Rectal smooth muscle tissue (tissue), 1 donor: ENCODE measurements at regions not wholly inside any gene's neighbourhood (a gene's known extent, or its start where the extent isn't known, plus 50 kb on each side); places are given as distances from the start of the nearest gene placed in this dataset.
A peak's percentile ranks its signal among the peaks of the same experiment; 100 is the strongest.

Experiments used
- H3K27ac ChIP-seq: one replicate; pipeline ENCODE4 v1.7.0; 2013; ENCODE audit warnings: low read depth, low read length, inconsistent platforms
- H3K27me3 ChIP-seq: one replicate; pipeline ENCODE4 v1.7.0; 2013; ENCODE audit warnings: low read length; ENCODE audit not compliant: control insufficient read depth, insufficient read depth
- H3K36me3 ChIP-seq: one replicate; pipeline ENCODE4 v1.7.0; 2013; ENCODE audit warnings: low read length; ENCODE audit not compliant: control insufficient read depth, insufficient read depth
- H3K4me1 ChIP-seq: one replicate; pipeline ENCODE4 v1.7.0; 2013; ENCODE audit warnings: low read length; ENCODE audit not compliant: control insufficient read depth, insufficient read depth
- H3K4me3 ChIP-seq: one replicate; pipeline ENCODE4 v1.7.0; 2013; ENCODE audit warnings: low read length
- H3K9ac ChIP-seq: one replicate; pipeline ENCODE4 v1.7.0; 2013; ENCODE audit warnings: low read length

DNA sequence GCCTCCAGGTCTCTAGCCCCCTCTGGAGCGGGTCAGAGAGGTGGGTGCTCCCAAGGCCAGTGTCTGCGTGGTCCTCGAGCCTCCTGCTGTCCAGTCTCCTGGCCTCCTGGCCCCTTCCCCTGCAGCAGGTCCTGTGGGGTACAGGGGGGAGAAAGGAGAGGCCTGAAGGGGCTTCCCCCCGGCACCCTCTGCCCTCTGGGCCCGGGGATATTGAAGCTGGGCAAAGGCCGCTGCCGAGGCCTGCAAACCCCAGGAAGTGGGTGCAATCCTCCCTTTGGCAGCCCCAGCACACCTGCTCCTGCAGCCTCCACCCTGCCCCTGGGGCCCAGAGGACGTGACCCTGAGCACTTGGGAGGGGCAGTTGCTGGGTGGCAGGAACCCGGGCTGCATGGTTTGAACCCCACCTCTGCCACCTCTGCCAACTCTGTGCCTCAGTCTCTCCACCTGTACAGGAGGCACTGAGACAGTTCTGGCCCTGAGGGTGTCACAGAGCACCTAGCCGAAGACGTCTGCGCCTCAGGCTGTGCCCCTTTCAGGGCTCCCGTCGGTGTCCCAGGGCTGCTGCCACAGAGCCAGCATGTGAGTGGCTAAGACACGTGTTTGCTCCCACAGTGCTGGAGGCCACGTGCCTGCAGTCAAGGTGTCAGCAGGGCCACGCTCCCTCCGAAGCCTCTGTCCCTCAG is 59.1 kb upstream of the INPP5A start:
- Histone ChIP-seq H3K36me3 (no peaks in the 10 kb centered on the region), H3K27ac (no peak overlapping the region), H3K4me1 (no peaks in the 10 kb centered on the region), H3K27me3 (no peaks in the 10 kb centered on the region), H3K4me3 (no peak overlapping the region), H3K9ac (no peak overlapping the region)

DNA sequence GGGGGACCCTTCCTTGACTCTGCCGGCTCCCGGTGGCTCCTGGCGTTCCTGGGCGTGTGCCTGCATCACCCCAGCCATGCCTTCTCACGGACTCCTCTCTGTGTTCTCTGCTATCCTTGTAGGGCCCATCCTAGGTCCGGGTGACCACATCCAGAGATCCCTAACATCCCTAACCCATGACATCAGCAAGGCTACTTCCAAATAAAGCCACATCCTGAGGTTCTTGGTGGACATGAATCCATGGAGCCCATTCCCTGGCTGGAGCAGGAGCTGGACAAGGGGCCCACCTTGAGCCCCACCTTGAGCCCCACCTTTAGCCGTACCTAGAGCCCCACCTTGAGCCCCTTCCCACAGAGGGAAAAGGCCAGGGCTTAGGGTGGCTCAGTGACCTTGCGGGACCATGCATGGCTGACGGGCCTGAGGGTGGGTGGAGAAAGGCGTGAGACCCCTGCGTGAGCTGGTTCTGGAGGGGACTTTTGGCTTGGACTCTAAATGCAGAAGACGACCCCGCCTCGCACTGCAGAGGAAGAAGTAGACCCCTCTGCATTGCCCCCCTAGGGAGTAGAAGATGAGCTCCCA is 58.5 kb upstream of the INPP5A start:
- H3K4me3 ChIP-seq = no peak overlapping the region
- H3K27me3 ChIP-seq = no peaks in the 10 kb centered on the region
- H3K36me3 ChIP-seq = no peaks in the 10 kb centered on the region
- no peak overlapping the region for H3K9ac ChIP-seq
- H3K4me1 ChIP-seq = no peaks in the 10 kb centered on the region
- H3K27ac ChIP-seq = no peak overlapping the region

DNA sequence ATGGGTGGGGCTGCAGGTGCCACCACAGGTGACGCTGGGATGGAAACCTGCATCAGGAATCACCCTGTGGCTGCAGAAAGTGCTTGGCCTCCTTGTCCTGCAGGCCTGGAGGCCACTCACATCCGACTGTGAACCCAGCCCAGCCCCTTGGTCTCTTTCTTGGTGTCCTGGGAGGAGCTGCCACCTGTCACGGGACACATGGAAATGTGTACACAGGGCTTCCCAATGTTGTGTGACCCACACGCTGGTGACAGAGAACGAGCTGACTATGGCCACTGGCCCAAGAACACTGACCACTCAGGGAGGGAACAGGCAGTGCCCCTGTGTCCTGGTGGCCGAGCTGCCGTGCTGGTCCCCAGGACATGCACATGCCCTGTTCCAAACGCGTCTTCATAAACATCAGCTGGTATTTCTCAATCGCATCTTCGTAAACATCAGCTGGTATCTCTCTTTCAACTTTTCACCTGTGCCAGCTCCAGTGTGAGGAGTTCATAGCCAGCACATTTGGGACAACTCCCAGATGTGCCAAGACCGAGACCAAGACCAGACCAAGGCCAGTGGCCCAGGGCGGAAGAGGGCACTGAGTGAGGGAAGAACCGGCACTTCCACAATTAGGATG is 57.9 kb upstream of the INPP5A start:
- no peak overlapping the region for H3K27ac ChIP-seq
- H3K4me1 ChIP-seq = no peaks in the 10 kb centered on the region
- H3K4me3 ChIP-seq = no peak overlapping the region
- no peaks in the 10 kb centered on the region for H3K27me3 ChIP-seq
- H3K36me3 ChIP-seq = no peaks in the 10 kb centered on the region
- H3K9ac ChIP-seq = no peak overlapping the region

DNA sequence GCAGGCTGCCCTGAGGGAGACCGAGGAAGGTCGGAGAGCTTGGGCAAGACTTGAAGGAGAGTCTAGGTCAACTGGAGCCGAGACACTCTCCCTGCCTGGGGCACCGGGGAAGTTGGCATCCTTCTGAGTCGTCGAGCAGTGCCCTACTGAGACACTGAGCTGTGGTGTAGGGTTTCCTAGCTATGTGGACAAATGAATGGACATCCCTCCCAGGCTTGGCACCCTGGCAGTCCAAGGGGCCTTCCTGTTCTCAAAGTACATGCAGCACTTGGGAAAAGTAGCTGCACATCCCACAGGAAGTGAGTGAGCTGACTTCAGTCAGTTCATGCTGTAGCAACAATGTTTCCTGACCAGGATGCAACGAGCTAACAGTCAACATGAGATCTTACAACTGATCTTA is 57.2 kb upstream of the INPP5A start:
- Histone ChIP-seq H3K4me1 (no peaks in the 10 kb centered on the region), H3K4me3 (no peak overlapping the region), H3K27me3 (no peaks in the 10 kb centered on the region), H3K27ac (no peak overlapping the region), H3K36me3 (no peaks in the 10 kb centered on the region), H3K9ac (no peak overlapping the region)

DNA sequence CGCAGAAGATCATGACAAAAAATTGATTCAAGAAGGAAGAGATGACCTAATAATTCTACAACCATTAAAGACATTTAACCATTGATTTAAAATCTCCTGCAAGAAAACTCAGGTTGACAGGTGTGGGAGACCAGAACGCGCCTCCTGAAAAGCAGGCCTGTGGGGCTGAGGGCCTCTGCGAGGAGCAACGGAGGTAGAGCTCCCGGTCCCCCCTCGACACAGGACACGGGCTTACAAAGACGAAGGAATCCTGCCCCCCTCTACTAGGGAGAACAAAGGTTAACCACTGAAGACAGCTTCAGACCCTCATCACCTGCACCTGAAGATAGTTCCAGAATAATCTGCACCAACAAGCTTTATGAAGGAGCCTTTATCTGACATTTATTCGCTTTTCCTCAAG is 55.9 kb upstream of the INPP5A start:
- Histone ChIP-seq H3K4me1 (no peaks in the 10 kb centered on the region), H3K27me3 (no peaks in the 10 kb centered on the region), H3K36me3 (no peaks in the 10 kb centered on the region), H3K4me3 (no peak overlapping the region), H3K9ac (no peak overlapping the region), H3K27ac (peak overlapping the region; percentile 80)

DNA sequence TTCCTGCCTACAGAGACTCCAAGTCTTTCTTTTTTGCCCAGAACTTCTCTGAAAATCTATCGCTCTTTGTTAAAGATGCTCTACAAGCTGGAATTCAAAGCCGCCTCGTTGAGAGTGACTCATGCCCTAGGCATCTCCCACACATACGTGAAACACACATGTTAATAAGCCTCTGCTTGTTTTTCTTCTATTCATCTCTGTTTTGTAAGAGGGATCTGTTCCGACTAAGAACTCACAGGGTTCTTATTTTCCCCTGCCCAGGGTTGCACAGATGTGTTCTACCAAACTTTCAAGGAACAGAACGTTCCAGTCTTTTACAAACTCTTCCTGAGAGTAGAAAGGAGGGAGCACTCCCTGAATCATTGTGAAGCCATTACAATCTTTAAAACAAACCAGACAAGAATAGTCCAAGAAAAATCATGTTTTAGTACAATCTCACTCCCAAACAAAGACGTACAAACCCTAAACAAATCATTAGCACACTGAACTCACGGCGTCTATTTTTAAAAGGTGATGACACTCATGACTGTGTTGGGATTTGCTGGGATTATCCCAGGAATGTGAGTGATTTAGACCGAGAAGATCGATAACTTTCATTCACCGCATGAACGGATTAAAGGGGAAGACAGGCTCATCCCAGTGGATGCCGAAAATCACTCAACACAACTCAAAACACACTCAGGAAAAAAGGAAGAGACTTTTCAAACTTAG is 55.3 kb upstream of the INPP5A start:
- no peak overlapping the region for H3K4me3 ChIP-seq
- H3K36me3 ChIP-seq = no peaks in the 10 kb centered on the region
- no peaks in the 10 kb centered on the region for H3K4me1 ChIP-seq
- H3K27ac ChIP-seq = peak overlapping the region; percentile 80
- H3K27me3 ChIP-seq = no peaks in the 10 kb centered on the region
- no peak overlapping the region for H3K9ac ChIP-seq

DNA sequence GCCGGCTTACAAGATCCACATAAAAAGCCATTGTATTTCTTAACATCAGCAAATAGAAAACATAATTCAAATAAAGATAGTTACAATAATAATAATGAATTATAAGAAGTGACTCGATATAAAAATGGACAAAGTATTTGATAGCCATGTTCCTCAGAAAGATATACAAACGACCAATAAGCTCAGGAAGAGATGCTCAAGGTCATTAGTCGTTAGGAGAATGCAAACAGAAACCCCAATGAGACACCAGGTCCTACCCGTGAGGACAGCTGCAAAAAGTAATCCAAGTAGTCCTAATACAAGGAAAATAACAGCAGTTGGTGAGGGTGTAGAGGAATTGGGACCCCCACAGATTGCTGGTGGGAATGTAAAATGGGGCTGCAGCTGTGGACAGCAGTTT is 54.2 kb upstream of the INPP5A start:
- no peak overlapping the region for H3K9ac ChIP-seq
- no peaks in the 10 kb centered on the region for H3K36me3 ChIP-seq
- no peak overlapping the region for H3K4me3 ChIP-seq
- no peaks in the 10 kb centered on the region for H3K4me1 ChIP-seq
- H3K27me3 ChIP-seq = no peaks in the 10 kb centered on the region
- H3K27ac ChIP-seq = no peak overlapping the region

DNA sequence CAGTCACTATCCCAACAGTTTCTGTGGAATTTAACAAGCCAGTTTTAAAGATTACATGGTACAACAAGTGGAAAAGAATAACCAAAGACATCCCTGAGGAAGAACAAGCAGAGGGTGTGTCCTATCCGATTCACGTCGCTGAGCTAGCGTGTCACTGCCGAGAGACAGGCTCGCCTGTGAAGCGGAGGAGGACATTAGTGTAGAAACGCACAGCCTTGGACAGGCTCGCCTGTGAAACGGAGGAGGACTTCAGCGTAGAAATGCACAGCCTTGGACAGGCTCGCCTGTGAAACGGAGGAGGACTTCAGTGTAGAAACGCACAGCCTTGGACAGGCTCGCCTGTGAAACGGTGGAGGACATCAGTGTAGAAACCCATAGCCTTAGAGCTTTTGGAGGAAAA is 52.7 kb upstream of the INPP5A start:
- H3K27me3 ChIP-seq = no peaks in the 10 kb centered on the region
- H3K9ac ChIP-seq = no peak overlapping the region
- no peaks in the 10 kb centered on the region for H3K36me3 ChIP-seq
- no peak overlapping the region for H3K4me3 ChIP-seq
- H3K27ac ChIP-seq = no peak overlapping the region
- H3K4me1 ChIP-seq = no peaks in the 10 kb centered on the region

DNA sequence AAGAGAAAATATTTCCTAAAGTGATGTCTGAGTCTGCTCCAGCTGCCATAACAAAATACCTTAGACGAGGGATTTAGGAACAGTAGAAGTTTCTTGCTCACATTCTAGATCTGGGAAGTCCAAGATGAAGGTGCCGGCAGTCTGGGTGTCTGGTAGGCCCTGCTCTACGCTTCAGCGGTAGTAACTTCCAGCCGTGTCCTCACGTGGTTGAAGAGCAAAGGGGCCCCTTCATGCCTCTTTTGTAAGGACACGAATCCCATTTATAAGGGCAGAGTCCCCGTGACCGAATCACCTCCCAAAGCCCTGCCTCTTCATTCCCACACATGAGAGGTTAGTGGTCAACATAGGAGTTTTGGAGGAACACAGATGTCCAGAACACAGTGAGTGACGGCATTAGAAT is 52.2 kb upstream of the INPP5A start:
- Histone ChIP-seq H3K4me1 (no peaks in the 10 kb centered on the region), H3K27me3 (no peaks in the 10 kb centered on the region), H3K9ac (no peak overlapping the region), H3K27ac (no peak overlapping the region), H3K36me3 (no peaks in the 10 kb centered on the region), H3K4me3 (no peak overlapping the region)

DNA sequence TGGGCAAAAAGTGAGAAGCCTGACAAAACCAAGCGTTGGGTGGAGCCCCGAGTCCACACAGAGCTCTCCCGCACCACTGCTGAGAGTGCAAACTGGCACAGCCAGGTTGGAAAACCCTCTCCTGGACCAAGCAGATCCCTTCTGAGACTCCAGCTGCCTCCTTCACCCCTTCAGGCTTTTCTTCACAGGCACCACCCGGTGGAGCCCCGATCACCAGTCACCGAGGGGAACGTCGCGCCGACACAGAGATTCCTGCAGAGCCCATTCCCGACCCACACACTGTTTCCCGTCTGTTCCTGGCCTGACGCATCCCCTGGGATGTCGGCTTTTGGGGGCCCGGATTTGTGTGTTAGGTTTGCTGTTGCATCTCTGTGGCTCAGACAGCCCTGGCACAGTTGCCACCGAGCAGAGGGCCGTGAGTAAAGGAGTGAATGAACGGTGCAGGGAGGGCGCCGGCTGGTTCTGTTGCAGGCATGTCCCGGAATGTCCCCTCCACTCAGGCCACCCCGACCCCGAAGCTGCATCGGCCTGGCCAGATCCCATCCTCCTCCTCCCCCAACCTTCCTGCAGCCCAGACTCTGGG is 51.0 kb upstream of the INPP5A start:
- H3K4me3 ChIP-seq = no peak overlapping the region
- H3K4me1 ChIP-seq = no peaks in the 10 kb centered on the region
- H3K27ac ChIP-seq = no peak overlapping the region
- H3K36me3 ChIP-seq = no peaks in the 10 kb centered on the region
- no peak overlapping the region for H3K9ac ChIP-seq
- no peaks in the 10 kb centered on the region for H3K27me3 ChIP-seq

DNA sequence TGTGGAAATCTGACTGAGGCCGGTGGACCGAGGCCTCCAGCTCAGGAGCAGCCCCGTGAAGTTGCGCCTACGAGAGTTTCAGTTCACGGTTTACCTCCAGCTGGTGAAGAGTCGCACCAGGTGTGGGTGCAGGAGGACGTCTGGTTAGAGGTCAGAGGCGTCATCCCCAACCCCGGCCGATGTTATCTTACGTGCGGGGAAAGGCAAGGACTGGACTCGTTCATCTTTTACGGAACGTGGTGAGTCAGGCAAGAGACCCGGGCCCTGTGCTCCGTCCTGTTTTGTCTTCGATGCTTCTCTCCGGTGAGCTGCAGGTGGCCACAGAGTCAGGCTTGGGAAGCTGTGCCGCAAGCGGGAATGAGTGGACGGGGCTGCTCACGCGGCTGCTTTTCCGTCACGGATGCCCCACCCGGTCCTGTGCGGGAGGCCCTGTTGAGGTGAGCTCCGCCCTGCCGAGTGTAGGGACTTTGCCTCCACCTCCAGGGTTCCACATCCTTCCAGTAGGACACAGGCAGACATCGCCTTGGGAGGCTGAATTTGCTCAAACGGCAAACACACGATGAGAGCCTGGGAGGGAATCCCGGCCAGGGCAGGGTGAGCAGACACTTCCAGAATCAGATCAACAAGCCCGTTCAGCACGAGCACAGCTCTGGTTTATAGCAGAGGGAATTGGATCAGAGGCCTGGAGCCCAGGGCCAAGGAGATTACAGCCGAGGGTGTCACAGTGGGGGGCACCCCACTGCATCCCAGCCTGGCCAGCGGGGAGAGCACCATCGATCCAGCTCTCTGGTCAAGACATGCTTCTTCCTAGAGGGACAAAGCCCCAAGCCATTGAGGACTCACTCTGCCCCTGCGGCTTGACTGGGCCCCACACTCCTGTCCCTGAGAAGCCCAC is 50.1 kb upstream of the INPP5A start:
- no peaks in the 10 kb centered on the region for H3K36me3 ChIP-seq
- H3K27me3 ChIP-seq = no peaks in the 10 kb centered on the region
- no peak overlapping the region for H3K4me3 ChIP-seq
- no peak overlapping the region for H3K9ac ChIP-seq
- H3K27ac ChIP-seq = no peak overlapping the region
- no peaks in the 10 kb centered on the region for H3K4me1 ChIP-seq
